Gastroesophageal sphincter (tissue), 4 donors: ENCODE measurements at regions not wholly inside any gene's neighbourhood (a gene's known extent, or its start where the extent isn't known, plus 50 kb on each side); places are given as distances from the start of the nearest gene placed in this dataset.
A peak's percentile ranks its signal among the peaks of the same experiment; 100 is the strongest.

Experiments used
- ATAC-seq: fragments of 150-250 bp; one replicate; pipeline ENCODE4 v1.9.1; 2016; ENCODE audit warnings: mild to moderate bottlenecking, moderate library complexity
- H3K27ac ChIP-seq, 4 donors: fragments of 200-600 bp; sonication (generic) in 3 of 4; 1 replicate in 3 of 4; 2 replicates in 1 of 4; pipeline ENCODE4 v1.5.1; 2016 to 2019
- H3K27me3 ChIP-seq: fragments of 200-600 bp; sonication (generic); one replicate; pipeline ENCODE4 v1.5.1; 2019
- H3K36me3 ChIP-seq, 2 donors: fragments of 200-600 bp; sonication (generic); one replicate each; pipeline ENCODE4 v1.5.1; 2019; ENCODE audit warnings: control low read depth in 1 of 2
- H3K4me1 ChIP-seq, 3 donors: fragments of 200-600 bp; sonication (generic); 1 replicate in 2 of 3; 2 replicates in 1 of 3; pipeline ENCODE4 v1.5.1; 2016 to 2019; ENCODE audit warnings: control low read depth in 2 of 3
- H3K4me3 ChIP-seq, 2 donors: fragments of 200-600 bp; sonication (generic); one replicate each; pipeline ENCODE4 v1.5.1; 2019; ENCODE audit warnings: mild to moderate bottlenecking in 1 of 2, moderate library complexity in 1 of 2
- H3K9me3 ChIP-seq, 3 donors: fragments of 200-600 bp; sonication (generic); one replicate each; pipeline ENCODE4 v1.5.1; 2017 to 2019; ENCODE audit warnings: control low read depth in 2 of 3
- EP300 ChIP-seq: sonication (generic); formaldehyde crosslinking; IDR thresholded peaks from one replicate; pipeline ENCODE4 v1.6.1; 2017; ENCODE audit warnings: antibody characterized with exemption, mild to moderate bottlenecking
- POLR2A ChIP-seq, 2 donors: fragments of 450-650 bp; IDR thresholded peaks; one replicate each; pipeline ENCODE4 v1.6.1; 2017; ENCODE audit warnings: antibody characterized with exemption in 2 of 2, mild to moderate bottlenecking in 2 of 2, moderate library complexity in 1 of 2
- POLR2AphosphoS5 ChIP-seq: sonication (generic); formaldehyde crosslinking; IDR thresholded peaks from one replicate; pipeline ENCODE4 v1.6.1; 2017; ENCODE audit warnings: antibody characterized with exemption
- WGBS, 2 donors: methylation state at CpG; one replicate each; pipeline ENCODE4 v1.1.5; 2018; ENCODE audit warnings: low coverage in 1 of 2; 5-methylcytosine and 5-hydroxymethylcytosine counted together
- TF ChIP-seq, protein P1 (sequence below), 4 experiments: fragments of 200-600 bp in 2 of 4; fragments of 450-650 bp in 2 of 4; sonication (generic) in 1 of 4; IDR thresholded peaks; one replicate each; pipeline ENCODE4 v1.5.1; 2017 to 2019; ENCODE audit warnings: antibody characterized with exemption in 4 of 4, mild to moderate bottlenecking in 2 of 4, moderate library complexity in 2 of 4

DNA sequence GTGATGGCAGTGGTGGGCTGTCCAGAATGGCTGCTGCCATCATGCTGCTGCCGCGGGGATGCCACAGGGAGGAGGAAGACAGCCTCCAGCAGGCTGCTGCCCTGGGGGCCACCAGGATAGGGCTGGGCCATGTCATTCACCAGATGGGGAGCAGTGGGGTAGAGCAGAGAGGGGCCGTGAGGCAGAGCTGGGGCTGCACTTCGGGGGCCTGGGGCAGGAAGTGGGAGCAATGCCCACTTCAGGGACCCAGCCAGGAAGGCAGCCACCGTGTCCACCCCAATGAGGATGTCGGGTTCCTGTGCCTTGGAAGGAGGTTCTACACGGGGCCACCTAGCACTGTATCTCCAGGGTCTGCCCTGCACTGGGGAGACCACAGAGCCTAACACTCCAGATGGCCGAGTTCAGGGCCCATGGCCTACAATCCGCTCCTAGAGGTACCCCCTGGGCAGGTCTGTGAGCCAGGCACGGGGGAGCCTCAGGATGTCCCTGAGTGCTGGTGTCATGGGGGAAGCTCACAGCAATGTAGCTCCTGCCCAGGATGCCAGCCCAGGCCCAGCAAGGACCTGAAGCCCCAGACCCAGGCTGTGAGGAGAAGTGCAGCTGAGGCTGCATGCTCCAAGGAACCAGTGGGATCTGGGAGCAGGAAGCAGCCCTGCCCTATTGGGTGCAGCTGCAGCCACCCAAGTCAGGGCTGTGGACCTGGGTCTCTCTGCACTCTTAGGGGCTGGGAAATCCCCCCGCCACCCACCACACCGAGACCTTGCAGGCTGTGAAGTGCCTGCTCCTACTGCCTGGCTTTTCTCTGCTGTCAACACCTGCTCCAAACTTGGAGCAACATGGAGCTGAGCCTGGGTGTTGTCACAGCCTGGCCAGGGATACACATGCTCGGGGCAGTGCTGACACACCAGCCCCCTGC lies 140.3 kb downstream of the PDHA2 start:
- Histone ChIP-seq H3K27me3 (no peaks in the 10 kb centered on the region), H3K27ac (no peak overlapping the region), H3K9me3 (no peaks in the 10 kb centered on the region), H3K36me3 (no peaks in the 10 kb centered on the region), H3K4me3 (no peak overlapping the region), H3K4me1 (no peaks in the 10 kb centered on the region)
- 93 to 100% methylated on average over 1 to 4 of the region's 13 CpGs for WGBS, 2 donors
- ATAC-seq, result peak; percentile 33
- TF ChIP-seq EP300 (no peak), POLR2A (IDR thresholded peaks at IDR 0.05) (no peak), POLR2AphosphoS5 (no peak)
- TF ChIP-seq, protein P1, sequence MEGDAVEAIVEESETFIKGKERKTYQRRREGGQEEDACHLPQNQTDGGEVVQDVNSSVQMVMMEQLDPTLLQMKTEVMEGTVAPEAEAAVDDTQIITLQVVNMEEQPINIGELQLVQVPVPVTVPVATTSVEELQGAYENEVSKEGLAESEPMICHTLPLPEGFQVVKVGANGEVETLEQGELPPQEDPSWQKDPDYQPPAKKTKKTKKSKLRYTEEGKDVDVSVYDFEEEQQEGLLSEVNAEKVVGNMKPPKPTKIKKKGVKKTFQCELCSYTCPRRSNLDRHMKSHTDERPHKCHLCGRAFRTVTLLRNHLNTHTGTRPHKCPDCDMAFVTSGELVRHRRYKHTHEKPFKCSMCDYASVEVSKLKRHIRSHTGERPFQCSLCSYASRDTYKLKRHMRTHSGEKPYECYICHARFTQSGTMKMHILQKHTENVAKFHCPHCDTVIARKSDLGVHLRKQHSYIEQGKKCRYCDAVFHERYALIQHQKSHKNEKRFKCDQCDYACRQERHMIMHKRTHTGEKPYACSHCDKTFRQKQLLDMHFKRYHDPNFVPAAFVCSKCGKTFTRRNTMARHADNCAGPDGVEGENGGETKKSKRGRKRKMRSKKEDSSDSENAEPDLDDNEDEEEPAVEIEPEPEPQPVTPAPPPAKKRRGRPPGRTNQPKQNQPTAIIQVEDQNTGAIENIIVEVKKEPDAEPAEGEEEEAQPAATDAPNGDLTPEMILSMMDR (IDR thresholded peaks at IDR 0.05), result no peak

DNA sequence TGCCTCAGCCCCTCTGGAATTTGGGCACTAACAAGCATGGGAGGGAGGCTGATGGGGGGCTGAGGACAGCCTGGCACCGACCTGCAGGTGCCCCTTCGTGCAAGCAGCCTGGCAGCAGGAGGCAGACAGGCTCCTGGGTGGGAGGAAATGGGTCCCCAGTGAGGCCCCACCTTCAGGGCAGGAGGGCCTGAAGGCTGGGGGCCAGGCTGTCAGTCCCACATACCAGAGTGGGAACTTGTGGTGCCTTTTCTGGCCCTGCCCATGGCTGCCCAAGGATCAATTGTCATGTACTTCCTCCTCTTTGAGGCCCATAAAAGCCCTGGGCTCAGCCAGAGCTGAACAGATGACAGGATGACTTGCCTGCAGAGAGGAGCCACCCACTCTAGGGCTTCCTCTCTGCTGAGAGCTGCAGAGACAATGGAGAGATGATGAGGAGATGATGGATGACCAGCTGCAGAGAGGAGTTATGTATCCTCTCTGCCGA lies 141.0 kb downstream of the PDHA2 start:
- no peak overlapping the region for H3K27ac ChIP-seq
- H3K9me3 ChIP-seq, result no peaks in the 10 kb centered on the region
- no peaks in the 10 kb centered on the region for H3K4me1 ChIP-seq
- no peak for ATAC-seq
- TF ChIP-seq EP300 (no peak), POLR2A (IDR thresholded peaks at IDR 0.05) (no peak), POLR2AphosphoS5 (no peak)
- TF ChIP-seq, protein P1 (IDR thresholded peaks at IDR 0.05), result no peak
- no peaks in the 10 kb centered on the region for H3K36me3 ChIP-seq
- H3K27me3 ChIP-seq, result no peaks in the 10 kb centered on the region
- WGBS, 2 donors, result 88% methylated on average over 1 of the region's 3 CpGs; no CpG with 5 or more reads in 1 of the 2 donors
- H3K4me3 ChIP-seq, result no peak overlapping the region

DNA sequence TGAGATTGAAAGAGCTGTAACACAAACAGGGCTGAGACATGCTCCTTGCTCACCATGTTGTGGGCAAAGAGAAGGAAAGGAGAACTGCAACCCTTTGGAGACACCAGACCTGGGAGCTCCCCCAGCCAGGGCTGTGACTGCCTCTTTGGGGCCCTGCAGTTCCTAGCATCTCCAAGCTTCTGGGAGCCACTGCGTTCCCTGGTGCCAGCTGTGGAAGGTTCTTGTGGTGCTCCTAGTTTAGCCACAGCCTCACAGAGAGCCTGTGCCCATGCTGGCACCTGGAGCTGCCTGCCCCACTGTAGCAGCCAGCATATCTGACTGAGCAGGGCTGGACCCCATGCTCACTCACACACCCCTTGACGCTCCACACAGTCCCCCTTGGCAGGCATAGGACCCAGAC lies 141.7 kb downstream of the PDHA2 start:
- ATAC-seq, result no peak
- Histone ChIP-seq H3K27me3 (no peaks in the 10 kb centered on the region), H3K9me3 (no peaks in the 10 kb centered on the region), H3K36me3 (no peaks in the 10 kb centered on the region), H3K27ac (no peak overlapping the region), H3K4me3 (no peak overlapping the region), H3K4me1 (no peaks in the 10 kb centered on the region)
- WGBS, 2 donors, result no CpG with 5 or more reads among the region's 2 CpGs
- no peak for TF ChIP-seq POLR2AphosphoS5
- no peak for TF ChIP-seq POLR2A (IDR thresholded peaks at IDR 0.05)
- TF ChIP-seq, protein P1 (IDR thresholded peaks at IDR 0.05), result no peak
- TF ChIP-seq EP300, result no peak

DNA sequence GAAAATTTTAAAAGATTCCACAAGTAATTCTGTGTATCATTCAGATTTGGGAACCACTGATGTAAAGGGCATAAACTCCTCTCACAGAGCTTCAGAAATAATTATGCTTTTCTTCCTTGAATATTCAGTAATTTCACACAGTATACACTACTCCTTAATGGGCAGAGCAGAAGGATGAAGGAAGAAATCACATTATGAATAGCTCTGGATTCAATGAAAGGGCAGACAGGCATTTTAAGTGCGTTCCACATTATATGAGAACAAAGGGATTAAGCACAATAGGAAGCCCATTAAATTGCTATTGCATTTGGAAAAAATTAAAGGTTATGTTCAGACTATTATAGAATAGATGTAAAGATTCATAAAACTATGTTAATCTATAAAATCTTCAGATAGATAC lies 142.6 kb downstream of the PDHA2 start:
- no peak overlapping the region for H3K4me3 ChIP-seq
- H3K36me3 ChIP-seq, result no peaks in the 10 kb centered on the region
- no peaks in the 10 kb centered on the region for H3K27me3 ChIP-seq
- 73 to 86% methylated on average over 1 of the region's 1 CpG for WGBS, 2 donors
- H3K27ac ChIP-seq, result no peak overlapping the region
- ATAC-seq, result no peak
- no peaks in the 10 kb centered on the region for H3K9me3 ChIP-seq
- H3K4me1 ChIP-seq, result no peaks in the 10 kb centered on the region
- TF ChIP-seq, protein P1 (IDR thresholded peaks at IDR 0.05), result no peak
- no peak for TF ChIP-seq POLR2A (IDR thresholded peaks at IDR 0.05)
- TF ChIP-seq EP300, result no peak

DNA sequence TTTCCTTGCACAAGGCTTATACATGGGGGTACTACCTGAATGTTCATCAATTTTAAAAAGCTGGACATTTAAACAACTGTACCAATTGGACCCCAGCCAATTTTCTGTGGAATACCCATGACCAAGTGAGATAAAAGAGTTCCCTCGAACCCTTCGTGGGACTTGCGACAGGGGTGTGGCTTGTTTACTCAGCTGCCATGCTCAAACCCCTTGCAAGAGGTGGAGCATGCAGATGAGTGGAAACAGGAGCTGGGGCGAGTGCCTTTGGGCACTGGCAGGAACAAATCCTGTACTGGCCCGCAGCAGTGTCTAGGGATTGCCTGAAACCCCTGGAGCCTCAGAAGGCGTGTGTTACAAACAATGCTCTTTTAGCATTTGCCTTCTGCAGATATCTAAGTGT lies 144.2 kb downstream of the PDHA2 start:
- no peaks in the 10 kb centered on the region for H3K4me1 ChIP-seq
- TF ChIP-seq, protein P1 (IDR thresholded peaks at IDR 0.05), result no peak
- TF ChIP-seq POLR2A (IDR thresholded peaks at IDR 0.05) (no peak), EP300 (no peak), POLR2AphosphoS5 (no peak)
- ATAC-seq, result no peak
- H3K4me3 ChIP-seq, result no peak overlapping the region
- 68 to 80% methylated on average over 5 to 6 of the region's 6 CpGs for WGBS, 2 donors
- no peaks in the 10 kb centered on the region for H3K9me3 ChIP-seq
- H3K27ac ChIP-seq, result no peak overlapping the region
- H3K36me3 ChIP-seq, result no peaks in the 10 kb centered on the region
- H3K27me3 ChIP-seq, result no peaks in the 10 kb centered on the region
